H1 (cell line): ENCODE measurements at regions not wholly inside any gene's neighbourhood (a gene's known extent, or its start where the extent isn't known, plus 50 kb on each side); places are given as distances from the start of the nearest gene placed in this dataset.

Experiments
- CTCF ChIP-seq, 3 experiments: IDR thresholded peaks; 1 replicate in 2 of 3; 2 replicates in 1 of 3; pipeline versions ENCODE4 v1.5.1 to v1.6.1; 2011; ENCODE audit warnings: low read length in 3 of 3, mild to moderate bottlenecking in 3 of 3, inconsistent platforms in 2 of 3, low read depth in 1 of 3, moderate library complexity in 1 of 3; ENCODE audit not compliant: insufficient read depth in 1 of 3; ENCODE audit errors: control extremely low read depth in 1 of 3
- HDAC2 ChIP-seq, 2 experiments: fragments of 300-600 bp in 1 of 2; sonication (generic) in 1 of 2; IDR thresholded peaks; 2 replicates each; pipeline ENCODE4 v1.6.1; 2011 to 2012; ENCODE audit warnings: low read depth in 2 of 2, low read length in 2 of 2, mild to moderate bottlenecking in 2 of 2, moderate library complexity in 2 of 2, borderline replicate concordance in 1 of 2, inconsistent platforms in 1 of 2

GRCh38 chr5:87909382-87909781, 359.3 kb downstream of the TMEM161B start:
- TF ChIP-seq CTCF (IDR thresholded peaks at IDR 0.05; ENCODE audit: control extremely low read depth in 1 of 3, insufficient read depth in 1 of 3, low read depth in 1 of 3, low read length in 3 of 3) (no peak), HDAC2 (IDR thresholded peaks at IDR 0.05; ENCODE audit: borderline replicate concordance in 1 of 2, low read depth in 2 of 2, low read length in 2 of 2) (no peak)
